HTR-8/SVneo (cell line): ENCODE measurements at regions not wholly inside any gene's neighbourhood (a gene's known extent, or its start where the extent isn't known, plus 50 kb on each side); places are given as distances from the start of the nearest gene placed in this dataset.

Experiments used
- DNase-seq: peaks from one replicate; pipeline ENCODE4 v3.0.0; 2011; ENCODE audit warnings: low spot score, mixed read lengths; ENCODE audit not compliant: insufficient read length
- FAIRE-seq: peaks from 2 replicates; lab custom pipeline; 2011; peaks lifted over from hg19 to GRCh38; lab: Jason Lieb, UNC

DNA sequence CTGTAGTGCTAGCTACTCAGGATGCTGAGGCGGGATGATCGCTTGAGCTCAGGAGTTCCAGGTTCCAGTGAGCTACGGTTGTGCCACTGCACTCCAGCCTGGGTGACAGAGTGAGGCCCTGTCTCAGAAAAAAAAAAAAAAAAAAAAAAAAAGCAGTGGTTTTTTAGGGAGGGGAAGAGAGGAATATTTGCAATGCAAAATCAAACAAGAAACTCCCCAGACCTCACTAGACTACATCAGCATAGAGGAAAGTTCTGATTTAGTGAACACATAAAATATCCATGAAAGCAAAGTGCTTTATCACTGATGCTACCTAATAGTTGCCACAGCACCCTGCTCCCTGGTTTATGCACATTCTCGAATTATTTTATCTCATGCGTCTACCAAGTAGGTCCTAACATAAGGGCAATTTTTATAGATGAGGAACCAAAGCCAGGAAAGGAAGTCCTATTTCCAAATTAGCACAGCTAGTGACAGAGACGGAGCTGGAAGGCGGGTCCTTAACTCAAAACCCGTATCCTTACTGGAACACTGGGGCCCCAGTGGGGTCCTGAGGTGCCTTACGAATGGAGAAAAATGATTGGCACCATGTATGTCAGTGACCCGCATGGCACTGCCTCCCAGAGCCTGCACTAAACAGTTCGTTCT lies 50.7 kb upstream of the GPR157 start:
- FAIRE-seq (no peak), DNase-seq (no peak)

DNA sequence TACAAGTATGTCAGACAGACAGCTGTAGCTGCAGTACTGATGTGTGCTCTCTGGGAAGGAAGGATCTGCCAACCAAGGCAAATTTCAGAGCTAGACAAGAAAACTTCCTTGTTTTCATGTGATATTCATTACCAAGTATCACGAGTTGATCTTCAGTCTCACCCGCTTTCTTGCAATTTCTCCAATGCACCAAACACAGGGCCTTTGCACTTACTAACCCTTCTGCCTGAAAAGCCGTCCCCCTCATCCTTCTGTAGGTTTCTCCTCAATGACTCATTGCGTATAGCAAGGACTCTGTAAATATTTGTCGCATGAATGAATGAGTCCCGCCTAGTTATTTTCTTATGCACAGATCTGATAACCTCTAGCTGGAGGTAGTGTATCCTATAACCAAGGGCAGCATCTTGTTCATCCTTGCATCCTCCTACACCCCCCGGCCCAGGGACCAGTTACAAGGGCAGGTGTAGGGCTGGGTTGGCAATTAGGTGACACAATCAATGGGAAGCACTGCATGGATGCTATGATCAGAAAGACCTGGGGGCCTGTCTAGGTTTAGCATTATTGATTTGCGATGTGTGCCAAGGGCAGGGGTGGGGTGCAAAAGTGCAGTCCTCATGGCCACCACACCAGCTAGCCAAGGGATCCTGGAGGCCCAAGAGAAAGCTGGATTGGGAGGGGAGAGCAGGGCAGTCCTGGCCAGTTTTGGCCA lies 51.4 kb upstream of the GPR157 start:
- DNase-seq (peak; percentile 25), FAIRE-seq (no peak)

DNA sequence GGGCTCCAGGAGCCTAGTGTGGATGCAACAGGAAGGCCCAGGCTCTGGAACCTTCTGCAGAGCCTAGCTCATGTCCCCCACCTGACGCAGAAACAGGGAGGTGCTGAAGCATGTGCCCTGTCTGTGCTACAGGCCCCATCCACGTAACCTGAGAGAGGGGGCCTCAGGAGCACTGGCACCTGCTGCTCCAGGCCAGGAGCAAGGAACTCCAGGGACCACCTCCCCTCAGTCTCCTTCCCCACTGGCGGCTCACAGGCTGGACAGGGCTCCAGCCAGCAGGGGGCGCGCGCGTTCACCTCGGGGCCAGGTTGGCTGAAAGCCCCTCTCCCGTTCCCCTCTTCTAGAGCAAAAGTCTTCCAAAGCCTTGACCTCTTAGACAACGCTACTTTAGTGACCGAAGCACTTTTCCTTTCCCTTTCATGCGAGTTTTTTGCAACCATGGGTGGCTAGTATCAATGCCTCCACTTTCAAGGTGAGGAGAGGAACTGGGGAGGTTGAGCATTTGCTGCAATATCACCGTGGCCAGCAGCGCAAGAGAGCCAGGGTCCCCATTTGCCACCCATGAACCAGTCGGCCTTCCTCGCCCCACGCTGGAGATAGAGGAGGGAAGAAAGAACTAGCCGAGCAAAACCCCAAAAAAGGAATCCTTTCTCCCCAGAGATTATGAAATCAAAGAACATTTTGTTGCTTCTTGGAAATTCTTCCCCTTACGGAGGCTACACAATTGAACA lies 52.4 kb upstream of the GPR157 start:
- peak; percentile 18 for DNase-seq
- no peak for FAIRE-seq

DNA sequence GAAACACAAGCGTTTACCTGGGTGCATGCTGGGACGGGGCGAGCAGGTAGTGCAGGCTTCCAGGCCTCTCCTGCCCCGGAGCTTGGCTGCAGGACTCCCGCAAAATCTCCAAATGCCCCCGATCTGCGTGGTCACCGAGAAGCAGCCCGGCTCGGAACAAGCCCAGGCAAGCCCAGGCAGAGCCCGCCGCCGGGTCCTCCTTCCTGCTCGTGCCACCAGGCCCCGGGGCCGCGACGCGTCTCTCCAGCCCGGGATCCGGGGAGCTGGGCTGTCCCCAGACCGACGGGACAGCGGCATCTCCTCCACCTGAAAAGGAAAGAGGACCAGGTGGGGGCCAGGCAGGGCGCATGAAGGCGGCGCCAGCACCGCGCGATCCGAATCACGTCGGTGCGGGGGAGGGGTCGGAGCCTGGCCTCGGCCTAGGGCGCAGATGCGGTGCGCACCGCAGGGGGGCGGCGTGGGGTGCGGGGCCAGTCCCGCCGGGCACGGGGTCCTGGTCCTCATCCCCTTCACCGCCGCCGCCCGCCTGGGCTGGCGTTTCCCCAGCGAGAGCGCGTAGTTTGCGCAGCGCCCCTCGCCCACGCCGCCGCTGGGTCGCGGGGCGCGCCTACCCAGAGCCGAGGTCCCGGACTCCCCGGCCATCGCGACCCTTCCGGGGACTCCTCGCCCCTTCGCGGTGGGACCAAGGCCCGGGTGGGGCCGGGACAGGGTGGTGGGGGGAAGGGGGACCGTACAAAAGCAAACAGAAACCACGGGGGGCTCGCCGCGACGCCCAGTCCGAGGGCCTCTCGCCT lies 52.4 kb upstream of the H6PD start:
- FAIRE-seq (no peak), DNase-seq (no peak)

DNA sequence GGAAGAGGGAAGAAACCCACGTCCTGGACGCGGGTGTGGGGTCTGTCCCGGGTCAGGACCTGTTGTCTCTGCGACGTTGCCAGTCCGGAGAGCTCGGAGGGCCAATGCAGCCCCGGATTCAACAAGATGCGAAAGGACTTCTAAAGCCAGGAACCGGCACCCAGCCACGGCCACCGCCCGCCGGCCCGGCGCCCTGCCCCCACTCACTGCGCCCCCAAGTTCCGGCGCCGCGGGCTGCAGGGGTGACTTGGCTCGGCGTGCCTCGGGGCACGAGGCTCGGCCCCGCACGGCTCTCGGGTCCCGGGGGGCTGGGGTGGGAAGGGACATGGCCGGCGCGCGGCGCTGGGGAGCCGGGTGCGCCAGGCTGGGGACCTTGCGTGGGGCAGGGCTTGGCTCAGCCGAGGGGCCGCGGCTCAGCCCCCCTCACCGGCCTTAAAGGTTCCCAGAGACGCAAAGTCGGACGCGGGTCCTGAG lies 51.8 kb upstream of the H6PD start:
- FAIRE-seq (no peak), DNase-seq (no peak)

DNA sequence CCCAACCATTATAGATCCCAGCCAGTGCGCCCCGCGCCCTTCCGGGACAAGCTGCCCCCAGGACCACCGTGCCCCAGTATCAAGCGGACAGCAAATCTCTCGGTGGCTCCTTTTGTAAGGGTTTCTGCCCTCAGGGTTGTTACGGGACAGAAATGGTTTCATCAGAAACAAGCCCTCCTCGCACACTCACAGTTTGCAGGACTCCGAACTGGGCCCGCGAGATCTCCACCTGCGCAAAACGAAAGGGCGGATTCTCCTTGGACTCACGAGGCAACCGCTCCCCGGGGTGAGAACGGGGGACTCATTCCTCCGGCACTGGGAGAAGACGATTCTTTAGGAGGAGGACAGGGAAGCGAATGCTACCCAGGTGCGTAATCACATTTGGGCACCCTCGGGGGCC lies 51.1 kb upstream of the H6PD start:
- FAIRE-seq = no peak
- DNase-seq = no peak

DNA sequence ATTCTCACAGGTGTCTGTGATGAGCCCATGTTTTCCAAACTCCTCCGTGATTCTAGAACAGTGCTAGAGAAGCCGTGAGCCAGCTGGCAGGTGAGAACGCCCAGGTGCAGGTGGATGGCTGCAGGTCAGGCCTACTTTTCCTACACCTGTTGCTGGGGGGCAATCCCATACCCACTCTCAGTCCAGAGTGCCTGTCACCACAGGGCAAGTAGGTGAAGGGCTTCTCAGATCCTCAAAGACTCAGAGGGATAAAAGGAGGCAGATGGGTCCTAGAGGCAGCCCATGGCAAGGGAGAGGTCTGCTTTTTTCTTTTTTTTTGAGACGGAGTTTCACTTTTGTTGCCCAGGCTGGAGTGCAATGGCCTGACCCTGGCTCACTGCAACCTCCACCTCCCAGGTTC lies 50.7 kb upstream of the H6PD start:
- DNase-seq = no peak
- FAIRE-seq = no peak

DNA sequence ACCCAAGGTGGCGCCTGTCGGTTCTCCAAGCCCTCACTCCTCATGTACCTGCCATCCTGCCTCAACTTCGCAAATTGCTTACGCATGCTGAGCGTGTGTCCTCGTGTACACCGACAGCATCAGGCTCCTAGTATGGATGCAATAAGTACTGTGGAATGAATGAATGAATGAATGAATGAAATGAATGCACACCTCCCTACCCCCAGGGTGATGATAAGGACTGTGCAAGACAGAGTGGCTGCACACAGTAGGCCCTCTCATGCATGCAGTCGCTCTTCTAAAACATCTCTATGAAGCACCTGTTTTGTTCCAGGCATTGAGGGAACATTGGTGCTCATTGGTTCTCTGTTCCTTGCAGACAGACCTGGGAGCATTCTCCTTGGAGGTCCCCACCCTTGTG lies 49.8 kb upstream of the H6PD start:
- no peak for FAIRE-seq

More for the DNA sequence above, 49.8 kb upstream of the H6PD start:
- DNase-seq = no peak
